ENCODE measurements at regions not wholly inside any gene's neighbourhood (a gene's known extent, or its start where the extent isn't known, plus 50 kb on each side); places are given as distances from the start of the nearest gene placed in this dataset.
A peak's percentile ranks its signal among the peaks of the same experiment; 100 is the strongest.
"Not testable (repeated sequence)": the region's sequence is repeated elsewhere in the genome, so short reads cannot be mapped to it uniquely, and the experiment has no call there.

DNA sequence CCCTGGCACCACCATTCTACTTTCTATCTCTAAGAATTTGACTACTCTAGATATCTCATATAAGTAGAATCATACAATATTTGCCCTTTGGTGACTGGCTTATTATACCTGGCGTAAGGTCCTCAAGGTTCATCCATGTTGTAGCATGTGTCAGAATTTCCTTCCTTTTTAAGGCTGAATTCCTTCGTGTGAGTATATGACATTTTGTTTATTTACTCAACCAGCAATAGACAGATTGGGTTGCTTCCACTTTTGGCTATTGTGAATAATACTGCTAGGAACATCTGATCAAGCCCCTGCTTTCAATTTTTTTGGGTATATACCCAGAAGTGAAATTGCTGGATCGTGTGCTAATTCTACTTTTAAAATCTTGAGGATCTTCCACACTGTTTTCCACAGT lies 232.8 kb upstream of the MCHR2 start:
- DNase-seq (ENCODE audit: low spot score): no peak

GRCh38 chr6:100223952-100224351 lies 229.9 kb upstream of the MCHR2 start:
- DNase-seq (ENCODE audit: low spot score): not testable (repeated sequence)

- DNase-seq (ENCODE audit: low spot score): no peak
Observed at GRCh38 chr6:100220543-100220942, 226.5 kb upstream of the MCHR2 start.

DNA sequence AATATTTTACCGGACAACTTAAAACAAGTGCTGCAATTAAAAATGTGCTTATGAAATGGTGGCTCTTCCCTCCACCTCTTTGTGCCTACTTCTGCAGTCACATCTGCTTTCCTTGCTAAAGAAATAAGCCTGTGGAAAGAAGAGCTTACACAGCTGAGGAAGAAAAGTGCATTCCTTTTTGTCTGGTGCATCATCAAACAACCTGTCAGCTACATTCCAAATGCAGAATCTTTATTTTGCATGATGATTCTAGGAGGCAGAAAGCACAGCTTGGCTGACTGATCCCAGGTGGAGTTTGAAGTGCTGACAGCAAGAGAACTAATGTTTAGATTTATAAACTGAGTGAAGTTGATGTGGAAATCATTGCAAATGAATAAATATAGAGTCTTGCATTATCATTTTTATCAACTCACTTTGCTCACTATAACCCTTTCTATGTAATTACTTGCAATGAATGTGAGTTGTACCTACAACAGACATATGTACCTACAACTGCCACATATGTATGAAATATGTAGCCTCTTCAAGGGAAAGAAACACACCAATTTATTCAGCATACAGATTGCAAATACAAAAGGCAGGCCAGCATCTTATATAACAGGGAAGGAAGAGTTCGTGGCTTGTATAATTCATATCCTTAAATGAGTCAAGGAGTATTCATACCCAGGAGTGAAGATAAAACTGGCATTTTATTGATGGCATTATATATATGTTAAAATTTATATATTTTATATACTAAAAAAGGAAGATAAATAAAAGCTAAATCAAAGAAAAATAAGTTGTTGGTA lies 223.4 kb upstream of the MCHR2 start:
- DNase-seq (ENCODE audit: low spot score): no peak

DNA sequence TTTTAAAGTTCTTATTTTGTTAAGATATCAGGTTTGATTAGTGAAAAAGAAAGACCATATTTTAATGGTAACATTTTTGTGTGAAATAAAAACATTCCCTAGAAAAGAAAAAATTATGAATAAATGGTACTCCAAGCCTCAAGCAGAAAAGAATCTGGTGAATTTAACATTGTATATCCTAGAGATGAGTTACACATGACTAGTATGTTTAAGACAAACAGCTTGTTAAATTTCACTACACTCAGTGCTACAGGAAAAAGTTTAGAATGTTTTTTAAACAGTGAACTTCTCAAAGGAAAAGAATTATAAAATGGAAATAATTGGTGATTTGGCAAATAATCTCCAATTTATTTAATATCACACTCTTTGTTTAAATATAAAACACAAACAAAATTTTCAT lies 222.7 kb upstream of the MCHR2 start:
- no peak for DNase-seq (ENCODE audit: low spot score)

GRCh38 chr6:100212131-100212530 lies 218.1 kb upstream of the MCHR2 start:
- peak; percentile 15 for DNase-seq (ENCODE audit: low spot score)

DNA sequence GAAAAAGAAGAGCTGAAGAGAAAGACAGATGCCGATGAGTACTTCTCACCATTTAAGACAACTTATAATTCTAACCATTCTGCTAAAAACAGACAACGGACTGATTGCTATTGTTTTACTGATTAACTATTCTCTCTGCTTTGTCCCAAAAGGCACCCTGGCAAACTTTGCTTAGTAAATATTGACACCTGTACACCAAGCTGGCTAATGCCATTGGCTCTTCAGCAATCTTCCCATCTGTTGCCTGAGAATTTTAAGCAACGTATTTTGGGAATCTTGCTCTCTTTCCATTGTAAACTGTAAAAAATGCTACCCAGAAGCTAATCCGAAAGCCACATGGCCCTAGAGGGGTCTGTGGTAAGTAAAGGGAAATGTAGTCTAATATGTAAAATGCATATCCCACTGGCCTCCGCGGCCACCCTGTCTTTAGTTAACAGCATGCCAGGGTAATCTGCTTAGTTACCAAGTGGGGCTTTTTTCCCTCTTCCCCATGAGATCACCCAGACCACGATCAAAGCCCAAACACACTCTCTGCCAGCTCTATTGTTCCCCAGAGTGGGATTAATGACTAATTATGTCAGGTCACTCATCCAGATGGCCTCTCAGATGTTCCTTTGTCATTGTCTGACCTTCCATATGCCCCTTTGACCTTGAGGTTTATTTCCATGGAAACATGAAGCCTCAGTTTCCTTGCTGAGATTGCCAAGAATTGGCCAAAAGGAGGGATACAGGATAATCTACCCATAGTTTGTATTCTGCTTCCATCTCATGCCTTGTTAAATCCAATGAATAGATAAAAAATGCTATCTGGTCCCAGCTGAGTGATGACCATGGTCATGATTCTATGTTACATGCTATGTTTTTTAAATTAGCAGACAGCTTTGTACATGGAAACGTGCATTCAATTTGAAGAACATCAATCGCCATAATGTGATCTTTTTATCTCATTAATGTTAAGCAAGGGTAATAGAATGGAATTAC lies 216.4 kb upstream of the MCHR2 start:
- no peak for DNase-seq (ENCODE audit: low spot score)

GRCh38 chr6:100209323-100210136 lies 215.5 kb upstream of the MCHR2 start:
- DNase-seq (ENCODE audit: low spot score): no peak

GRCh38 chr6:100203400-100203799 lies 209.4 kb upstream of the MCHR2 start:
- DNase-seq (ENCODE audit: low spot score): peak; percentile 83

GRCh38 chr6:100202417-100203194 lies 208.6 kb upstream of the MCHR2 start:
- DNase-seq (ENCODE audit: low spot score): peak; percentile 89

- not testable (repeated sequence) for DNase-seq (ENCODE audit: low spot score)
Observed at GRCh38 chr6:100196214-100196982, 202.4 kb upstream of the MCHR2 start.

DNA sequence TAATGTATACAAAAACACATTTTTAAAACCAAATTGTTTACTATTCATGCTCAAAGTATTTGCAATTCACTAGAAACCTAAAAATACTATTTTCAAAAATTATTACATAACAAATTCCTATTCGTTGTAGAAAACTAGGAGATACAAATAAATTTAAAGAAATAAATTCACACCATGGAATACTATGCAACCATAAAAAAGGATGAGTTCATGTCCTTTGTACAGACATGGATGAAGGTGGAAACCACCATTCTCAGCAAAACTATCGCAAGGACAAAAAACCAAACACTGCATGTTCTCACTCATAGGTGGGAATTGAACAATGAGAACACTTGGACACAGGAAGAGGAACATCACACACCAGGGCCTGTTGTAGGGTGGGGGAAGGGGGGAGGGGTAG lies 201.2 kb upstream of the MCHR2 start:
- DNase-seq (ENCODE audit: low spot score): not testable (repeated sequence)

- DNase-seq (ENCODE audit: low spot score): no peak
Observed at GRCh38 chr6:100194535-100194934, 200.5 kb upstream of the MCHR2 start.

GRCh38 chr6:100188754-100189153 lies 194.7 kb upstream of the MCHR2 start:
- no peak for DNase-seq (ENCODE audit: low spot score)

DNA sequence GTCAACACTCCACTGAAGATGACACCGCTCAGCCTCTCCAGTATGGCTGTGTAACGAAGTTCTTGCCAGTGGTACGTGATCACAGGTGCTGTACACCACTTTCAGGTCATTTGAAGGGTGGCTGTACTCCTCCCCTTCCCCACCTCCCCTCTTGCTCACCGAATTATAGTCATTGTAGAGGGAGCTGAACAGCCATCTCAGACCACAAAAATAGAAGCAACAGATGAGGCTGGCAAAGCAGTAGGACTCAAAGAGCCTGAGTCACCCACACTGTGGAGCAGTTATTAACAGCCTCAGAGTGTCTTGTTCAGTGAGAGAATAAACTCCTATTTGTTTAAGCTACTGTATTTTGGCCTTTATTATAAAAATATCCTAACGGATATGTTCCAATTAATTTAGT lies 192.5 kb upstream of the MCHR2 start:
- DNase-seq (ENCODE audit: low spot score): peak; percentile 32

DNA sequence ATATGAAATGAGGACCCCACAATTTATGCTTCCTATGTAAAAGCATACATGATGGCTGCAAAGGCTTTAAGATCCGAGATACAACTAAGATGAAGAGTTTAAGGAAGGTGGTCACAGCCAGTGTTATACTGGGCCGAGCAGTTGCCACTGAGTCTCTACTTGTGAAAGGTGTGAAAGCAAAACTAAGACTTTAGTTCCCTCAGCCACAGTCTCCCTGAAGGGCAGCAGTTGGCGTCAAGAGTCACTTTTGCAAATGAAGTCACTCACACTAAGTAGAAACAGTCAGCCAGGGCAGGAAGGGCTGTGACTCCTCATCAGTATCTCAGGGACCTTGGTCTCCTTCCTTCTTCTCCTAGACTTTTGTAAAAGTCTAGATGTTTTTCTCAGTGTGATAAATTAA lies 191.6 kb upstream of the MCHR2 start:
- DNase-seq (ENCODE audit: low spot score): no peak

DNA sequence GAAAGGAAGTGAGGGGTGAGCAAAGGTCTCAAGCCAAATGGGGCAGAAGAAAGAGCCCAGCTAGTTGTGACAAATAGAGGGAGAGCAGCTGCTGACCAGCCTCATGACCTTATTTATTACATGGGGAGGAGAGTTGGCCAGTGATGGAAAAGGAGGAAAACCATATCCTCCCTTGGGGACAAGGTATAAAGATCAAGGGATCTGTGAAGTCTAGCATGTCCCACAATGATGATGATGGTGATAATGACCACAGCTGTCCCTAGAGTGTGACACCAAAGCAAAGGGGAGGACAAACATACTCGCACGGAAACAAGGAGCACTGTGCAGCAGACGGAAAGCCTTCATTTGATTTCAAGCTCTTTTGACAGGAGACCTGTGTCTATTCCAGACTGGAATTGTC lies 190.4 kb upstream of the MCHR2 start:
- DNase-seq (ENCODE audit: low spot score): no peak

GRCh38 chr6:100182313-100182712 lies 188.3 kb upstream of the MCHR2 start:
- no peak for DNase-seq (ENCODE audit: low spot score)

GRCh38 chr6:100181309-100181708 lies 187.3 kb upstream of the MCHR2 start:
- no peak for DNase-seq (ENCODE audit: low spot score)

DNA sequence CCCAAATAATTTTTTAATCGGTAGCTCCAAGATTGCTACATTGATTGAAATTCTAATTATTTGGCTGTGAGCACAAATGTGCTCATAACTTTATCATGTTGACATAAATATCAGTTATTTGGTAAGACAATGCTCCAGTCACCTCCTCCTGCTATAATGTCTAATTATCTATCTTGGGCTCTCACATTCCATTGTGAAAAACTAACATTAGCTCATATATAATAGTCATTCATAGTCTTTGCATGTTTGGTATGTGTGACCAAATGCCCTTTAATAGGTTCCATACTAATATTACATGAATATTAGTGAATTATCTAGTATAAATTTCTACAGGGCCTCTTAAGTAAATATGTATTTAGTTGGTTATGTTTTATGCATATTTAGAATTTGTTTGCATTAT lies 185.6 kb upstream of the MCHR2 start:
- no peak for DNase-seq (ENCODE audit: low spot score)

DNA sequence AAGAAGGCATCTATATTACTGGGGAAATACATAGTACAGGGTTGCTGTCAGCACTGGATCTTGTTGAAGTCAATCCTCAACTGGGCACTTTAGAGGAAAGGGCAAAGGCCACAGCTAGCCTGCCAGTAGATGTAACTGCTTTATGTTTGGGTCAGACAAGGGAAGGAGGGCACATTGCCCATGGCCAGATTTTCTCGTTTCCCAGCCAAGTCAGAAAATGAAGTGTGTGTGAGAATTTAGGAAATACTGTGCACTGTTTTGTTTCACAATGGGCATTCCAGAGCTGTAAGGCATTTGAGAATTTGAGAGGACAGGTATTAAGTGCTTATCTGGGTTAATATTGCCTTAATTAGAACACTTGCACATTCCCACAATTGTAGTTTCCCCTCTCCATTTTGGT lies 183.9 kb upstream of the MCHR2 start:
- DNase-seq (ENCODE audit: low spot score): no peak
